ENCODE measurements at regions not wholly inside any gene's neighbourhood (a gene's known extent, or its start where the extent isn't known, plus 50 kb on each side); places are given as distances from the start of the nearest gene placed in this dataset.
"Not testable (repeated sequence)": the region's sequence is repeated elsewhere in the genome, so short reads cannot be mapped to it uniquely, and the experiment has no call there.

- not testable (repeated sequence) for H3K27ac Mint-ChIP-seq; H3K4me3 Mint-ChIP-seq; H3K4me1 Mint-ChIP-seq (ENCODE audit: low read depth in 2 of 2); H3K27me3 Mint-ChIP-seq; ATAC-seq; H3K36me3 Mint-ChIP-seq; DNase-seq (ENCODE audit: low spot score); H3K9me3 Mint-ChIP-seq
Observed at GRCh38 chr16:16448423-16448822, 69.5 kb downstream of the NPIPA7 start.

GRCh38 chr16:16449712-16450237 is 70.8 kb downstream of the NPIPA7 start:
- H3K27me3 Mint-ChIP-seq; ATAC-seq; H3K4me3 Mint-ChIP-seq; DNase-seq (ENCODE audit: low spot score); H3K4me1 Mint-ChIP-seq (ENCODE audit: low read depth in 2 of 2); H3K9me3 Mint-ChIP-seq; H3K36me3 Mint-ChIP-seq; H3K27ac Mint-ChIP-seq: not testable (repeated sequence)

- not testable (repeated sequence) for H3K36me3 Mint-ChIP-seq; ATAC-seq; H3K4me1 Mint-ChIP-seq (ENCODE audit: low read depth in 2 of 2); DNase-seq (ENCODE audit: low spot score); H3K27ac Mint-ChIP-seq; H3K9me3 Mint-ChIP-seq; H3K4me3 Mint-ChIP-seq; H3K27me3 Mint-ChIP-seq
Observed at GRCh38 chr16:16451721-16452410, 72.9 kb downstream of the NPIPA7 start.

- not testable (repeated sequence) for H3K4me3 Mint-ChIP-seq; H3K9me3 Mint-ChIP-seq; H3K36me3 Mint-ChIP-seq; H3K4me1 Mint-ChIP-seq (ENCODE audit: low read depth in 2 of 2); DNase-seq (ENCODE audit: low spot score); H3K27me3 Mint-ChIP-seq; ATAC-seq; H3K27ac Mint-ChIP-seq
Observed at GRCh38 chr16:16458579-16458978, 79.6 kb downstream of the NPIPA7 start.

- not testable (repeated sequence) for H3K27me3 Mint-ChIP-seq; H3K36me3 Mint-ChIP-seq; ATAC-seq; H3K27ac Mint-ChIP-seq; DNase-seq (ENCODE audit: low spot score); H3K4me3 Mint-ChIP-seq; H3K4me1 Mint-ChIP-seq (ENCODE audit: low read depth in 2 of 2); H3K9me3 Mint-ChIP-seq
Observed at GRCh38 chr16:16463792-16464191, 84.9 kb downstream of the NPIPA7 start.

GRCh38 chr16:16488919-16489318 is 110.0 kb downstream of the NPIPA7 start:
- H3K4me1 Mint-ChIP-seq (ENCODE audit: low read depth in 2 of 2); H3K9me3 Mint-ChIP-seq; H3K36me3 Mint-ChIP-seq; ATAC-seq; DNase-seq (ENCODE audit: low spot score); H3K27me3 Mint-ChIP-seq; H3K27ac Mint-ChIP-seq; H3K4me3 Mint-ChIP-seq: not testable (repeated sequence)

GRCh38 chr16:16489466-16489865 is 110.5 kb downstream of the NPIPA7 start:
- H3K36me3 Mint-ChIP-seq; ATAC-seq; H3K9me3 Mint-ChIP-seq; H3K4me3 Mint-ChIP-seq; DNase-seq (ENCODE audit: low spot score); H3K27ac Mint-ChIP-seq; H3K27me3 Mint-ChIP-seq; H3K4me1 Mint-ChIP-seq (ENCODE audit: low read depth in 2 of 2): not testable (repeated sequence)

- H3K4me3 Mint-ChIP-seq; H3K27me3 Mint-ChIP-seq; H3K4me1 Mint-ChIP-seq (ENCODE audit: low read depth in 2 of 2): not testable (repeated sequence)
Observed at GRCh38 chr16:16494114-16494513, 115.2 kb downstream of the NPIPA7 start.

GRCh38 chr16:16494998-16495397 is 116.1 kb downstream of the NPIPA7 start:
- H3K27ac Mint-ChIP-seq; DNase-seq (ENCODE audit: low spot score); H3K4me3 Mint-ChIP-seq; ATAC-seq; H3K4me1 Mint-ChIP-seq (ENCODE audit: low read depth in 2 of 2); H3K27me3 Mint-ChIP-seq; H3K9me3 Mint-ChIP-seq; H3K36me3 Mint-ChIP-seq: not testable (repeated sequence)

More at GRCh38 chr16:16494114-16494513, 115.2 kb downstream of the NPIPA7 start:
- H3K27ac Mint-ChIP-seq; DNase-seq (ENCODE audit: low spot score); ATAC-seq; H3K9me3 Mint-ChIP-seq; H3K36me3 Mint-ChIP-seq: not testable (repeated sequence)

- DNase-seq (ENCODE audit: low spot score); H3K27ac Mint-ChIP-seq; H3K4me3 Mint-ChIP-seq; H3K36me3 Mint-ChIP-seq; H3K27me3 Mint-ChIP-seq; ATAC-seq; H3K9me3 Mint-ChIP-seq; H3K4me1 Mint-ChIP-seq (ENCODE audit: low read depth in 2 of 2): not testable (repeated sequence)
Observed at GRCh38 chr16:16499875-16500274, 120.9 kb downstream of the NPIPA7 start.

- H3K27ac Mint-ChIP-seq; H3K36me3 Mint-ChIP-seq; H3K9me3 Mint-ChIP-seq; H3K4me1 Mint-ChIP-seq (ENCODE audit: low read depth in 2 of 2); ATAC-seq; H3K27me3 Mint-ChIP-seq; H3K4me3 Mint-ChIP-seq; DNase-seq (ENCODE audit: low spot score): not testable (repeated sequence)
Observed at GRCh38 chr16:16507041-16507440, 128.1 kb downstream of the NPIPA7 start.

- not testable (repeated sequence) for H3K27ac Mint-ChIP-seq; H3K27me3 Mint-ChIP-seq; DNase-seq (ENCODE audit: low spot score); H3K9me3 Mint-ChIP-seq; H3K36me3 Mint-ChIP-seq; H3K4me3 Mint-ChIP-seq; H3K4me1 Mint-ChIP-seq (ENCODE audit: low read depth in 2 of 2); ATAC-seq
Observed at GRCh38 chr16:16508344-16508743, 129.4 kb downstream of the NPIPA7 start.

- not testable (repeated sequence) for H3K27ac Mint-ChIP-seq; H3K9me3 Mint-ChIP-seq; DNase-seq (ENCODE audit: low spot score); H3K4me3 Mint-ChIP-seq; H3K27me3 Mint-ChIP-seq; ATAC-seq; H3K4me1 Mint-ChIP-seq (ENCODE audit: low read depth in 2 of 2); H3K36me3 Mint-ChIP-seq
Observed at GRCh38 chr16:16519395-16519794, 140.5 kb downstream of the NPIPA7 start.

- not testable (repeated sequence) for H3K4me1 Mint-ChIP-seq (ENCODE audit: low read depth in 2 of 2); H3K9me3 Mint-ChIP-seq; H3K27ac Mint-ChIP-seq; H3K4me3 Mint-ChIP-seq; ATAC-seq; H3K27me3 Mint-ChIP-seq; H3K36me3 Mint-ChIP-seq; DNase-seq (ENCODE audit: low spot score)
Observed at GRCh38 chr16:16521239-16522002, 142.5 kb downstream of the NPIPA7 start.
